HL-60 (cell line): ENCODE measurements at regions not wholly inside any gene's neighbourhood (a gene's known extent, or its start where the extent isn't known, plus 50 kb on each side); places are given as distances from the start of the nearest gene placed in this dataset.

Experiments
- DNase-seq, 2 experiments: peaks; one replicate each; pipeline ENCODE4 v3.0.0-alpha.2; 2010 to 2020; ENCODE audit warnings: low read depth in 1 of 2, low spot score in 1 of 2
- H3K27ac ChIP-seq: fragments of 250-450 bp; sonication (Bioruptor Pico); replicated peaks from 2 replicates; pipeline ENCODE4 v1.5.1; 2020; ENCODE audit warnings: mild to moderate bottlenecking, moderate library complexity
- H3K27me3 ChIP-seq: fragments of 250-450 bp; sonication (Bioruptor Pico); 2 replicates; pipeline ENCODE4 v1.5.1; 2021; ENCODE audit warnings: mild to moderate bottlenecking, moderate library complexity; ENCODE audit not compliant: insufficient read depth, poor library complexity, severe bottlenecking
- H3K4me3 ChIP-seq: replicated peaks from 2 replicates; pipeline ENCODE4 v1.5.1; 2011; ENCODE audit warnings: mild to moderate bottlenecking, control low read depth, low read length; ENCODE audit not compliant: insufficient read depth
- GABPA ChIP-seq: IDR thresholded peaks from 2 replicates; pipeline ENCODE4 v1.6.1; 2012; ENCODE audit warnings: low read depth
- POLR2AphosphoS5 ChIP-seq: IDR thresholded peaks from 2 replicates; pipeline ENCODE4 v1.6.1; 2012; ENCODE audit warnings: low read depth
- REST ChIP-seq: IDR thresholded peaks from 2 replicates; pipeline ENCODE4 v1.6.1; 2012; ENCODE audit warnings: low read depth; ENCODE audit not compliant: insufficient replicate concordance
- SPI1 ChIP-seq: IDR thresholded peaks from 2 replicates; pipeline ENCODE4 v1.6.1; 2012; ENCODE audit warnings: low read depth, mild to moderate bottlenecking, borderline replicate concordance
- TF ChIP-seq, protein P1 (sequence below): IDR thresholded peaks from one replicate; pipeline ENCODE4 v1.5.1; 2011; ENCODE audit warnings: low read length, control low read depth, inconsistent platforms; ENCODE audit not compliant: insufficient read depth

- Histone ChIP-seq H3K27me3 (no peaks in the 10 kb centered on the region), H3K4me3 (no peak overlapping the region)
- no peak for DNase-seq
These were observed 269.3 kb upstream of the UBE2E2 start for GRCh38 chr3:22933841-22934116.

DNA sequence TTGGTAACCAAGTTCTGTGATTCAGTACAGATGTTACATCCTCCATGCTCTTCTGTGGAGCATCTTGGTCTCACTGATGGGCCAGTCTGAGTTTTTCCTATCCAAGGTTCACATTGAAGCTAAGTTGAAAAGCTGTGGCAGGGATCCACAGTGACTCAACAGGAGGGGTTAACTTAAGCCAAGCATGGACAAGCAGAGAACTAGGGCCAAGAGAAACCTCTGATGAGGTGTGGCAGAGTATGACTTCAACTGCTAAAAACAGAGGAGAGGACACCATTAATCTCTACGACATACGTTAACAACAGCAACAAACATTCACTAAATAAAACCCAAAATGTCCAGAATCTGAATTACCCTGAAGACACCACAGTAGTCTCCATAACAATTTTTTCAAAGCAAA, 268.1 kb upstream of the UBE2E2 start:
- TF ChIP-seq REST: no peak
- no peak for TF ChIP-seq POLR2AphosphoS5
- TF ChIP-seq, protein P1, sequence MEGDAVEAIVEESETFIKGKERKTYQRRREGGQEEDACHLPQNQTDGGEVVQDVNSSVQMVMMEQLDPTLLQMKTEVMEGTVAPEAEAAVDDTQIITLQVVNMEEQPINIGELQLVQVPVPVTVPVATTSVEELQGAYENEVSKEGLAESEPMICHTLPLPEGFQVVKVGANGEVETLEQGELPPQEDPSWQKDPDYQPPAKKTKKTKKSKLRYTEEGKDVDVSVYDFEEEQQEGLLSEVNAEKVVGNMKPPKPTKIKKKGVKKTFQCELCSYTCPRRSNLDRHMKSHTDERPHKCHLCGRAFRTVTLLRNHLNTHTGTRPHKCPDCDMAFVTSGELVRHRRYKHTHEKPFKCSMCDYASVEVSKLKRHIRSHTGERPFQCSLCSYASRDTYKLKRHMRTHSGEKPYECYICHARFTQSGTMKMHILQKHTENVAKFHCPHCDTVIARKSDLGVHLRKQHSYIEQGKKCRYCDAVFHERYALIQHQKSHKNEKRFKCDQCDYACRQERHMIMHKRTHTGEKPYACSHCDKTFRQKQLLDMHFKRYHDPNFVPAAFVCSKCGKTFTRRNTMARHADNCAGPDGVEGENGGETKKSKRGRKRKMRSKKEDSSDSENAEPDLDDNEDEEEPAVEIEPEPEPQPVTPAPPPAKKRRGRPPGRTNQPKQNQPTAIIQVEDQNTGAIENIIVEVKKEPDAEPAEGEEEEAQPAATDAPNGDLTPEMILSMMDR: no peak
- no peak for TF ChIP-seq SPI1
- no peak for TF ChIP-seq GABPA
- H3K27me3 ChIP-seq: no peaks in the 10 kb centered on the region
- no peak overlapping the region for H3K4me3 ChIP-seq
- H3K27ac ChIP-seq: no peak overlapping the region
- no peak for DNase-seq

More at GRCh38 chr3:22933841-22934116, 269.3 kb upstream of the UBE2E2 start:
- TF ChIP-seq, protein P1: no peak
- TF ChIP-seq POLR2AphosphoS5: no peak
- TF ChIP-seq REST: no peak
- no peak overlapping the region for H3K27ac ChIP-seq

DNA sequence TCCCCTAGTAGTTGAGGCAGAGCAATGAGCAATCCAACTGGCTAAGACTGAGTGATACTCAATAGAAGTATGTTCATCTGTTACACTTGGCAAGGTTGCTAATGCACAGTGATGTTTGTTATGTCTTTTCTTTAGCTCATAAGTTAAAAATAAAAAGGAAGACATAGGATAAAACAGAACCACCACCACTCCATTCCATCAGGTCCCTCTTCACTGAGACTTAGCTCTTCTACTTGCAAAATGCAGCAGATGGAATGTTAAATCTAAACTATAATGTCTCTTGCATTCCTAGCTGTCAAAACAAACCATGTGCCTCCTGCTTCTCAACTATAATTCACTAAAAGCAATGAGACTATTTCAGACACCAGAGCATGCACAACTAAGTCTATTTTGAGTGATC, 265.6 kb upstream of the UBE2E2 start:
- DNase-seq: no peak
- Histone ChIP-seq H3K27ac (no peak overlapping the region), H3K27me3 (no peaks in the 10 kb centered on the region), H3K4me3 (no peak overlapping the region)
- TF ChIP-seq POLR2AphosphoS5: no peak
- no peak for TF ChIP-seq GABPA
- TF ChIP-seq, protein P1: no peak
- no peak for TF ChIP-seq REST
- no peak for TF ChIP-seq SPI1
